ENCODE measurements at regions not wholly inside any gene's neighbourhood (a gene's known extent, or its start where the extent isn't known, plus 50 kb on each side); places are given as distances from the start of the nearest gene placed in this dataset.

DNA sequence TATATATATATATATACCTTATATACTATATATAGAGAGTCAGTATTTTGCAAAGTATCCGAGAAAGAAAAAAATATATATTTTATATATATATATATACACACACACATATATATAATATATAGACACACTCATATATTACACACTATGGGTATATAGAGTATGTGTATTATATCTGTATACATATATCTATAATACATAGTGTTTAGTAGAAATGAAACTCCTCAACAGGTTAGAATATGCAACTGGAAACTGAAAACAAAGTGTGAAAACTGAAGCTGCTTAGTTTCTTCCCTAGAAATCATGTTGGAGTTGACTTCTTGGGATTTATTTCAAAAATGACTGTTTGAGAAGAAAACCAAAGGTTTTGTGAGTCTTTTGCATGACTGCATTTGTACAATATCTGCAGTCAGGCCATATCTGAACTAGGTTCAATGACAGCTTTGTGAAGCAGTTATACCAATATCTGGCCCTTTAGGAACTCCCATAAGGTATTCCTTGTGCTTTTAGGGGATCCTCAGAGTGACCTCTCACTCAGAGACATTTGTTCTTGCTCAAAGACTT lies 284.1 kb downstream of the CASP12 start:
- TF ChIP-seq, protein P1, sequence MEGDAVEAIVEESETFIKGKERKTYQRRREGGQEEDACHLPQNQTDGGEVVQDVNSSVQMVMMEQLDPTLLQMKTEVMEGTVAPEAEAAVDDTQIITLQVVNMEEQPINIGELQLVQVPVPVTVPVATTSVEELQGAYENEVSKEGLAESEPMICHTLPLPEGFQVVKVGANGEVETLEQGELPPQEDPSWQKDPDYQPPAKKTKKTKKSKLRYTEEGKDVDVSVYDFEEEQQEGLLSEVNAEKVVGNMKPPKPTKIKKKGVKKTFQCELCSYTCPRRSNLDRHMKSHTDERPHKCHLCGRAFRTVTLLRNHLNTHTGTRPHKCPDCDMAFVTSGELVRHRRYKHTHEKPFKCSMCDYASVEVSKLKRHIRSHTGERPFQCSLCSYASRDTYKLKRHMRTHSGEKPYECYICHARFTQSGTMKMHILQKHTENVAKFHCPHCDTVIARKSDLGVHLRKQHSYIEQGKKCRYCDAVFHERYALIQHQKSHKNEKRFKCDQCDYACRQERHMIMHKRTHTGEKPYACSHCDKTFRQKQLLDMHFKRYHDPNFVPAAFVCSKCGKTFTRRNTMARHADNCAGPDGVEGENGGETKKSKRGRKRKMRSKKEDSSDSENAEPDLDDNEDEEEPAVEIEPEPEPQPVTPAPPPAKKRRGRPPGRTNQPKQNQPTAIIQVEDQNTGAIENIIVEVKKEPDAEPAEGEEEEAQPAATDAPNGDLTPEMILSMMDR (IDR thresholded peaks at IDR 0.05 in 4 of 5, conservative IDR thresholded peaks at IDR 0.05 in 1 of 5) = no peak
- no peak for TF ChIP-seq POLR2A (IDR thresholded peaks at IDR 0.05)
